HepG2 (cell line): ENCODE measurements at regions not wholly inside any gene's neighbourhood (a gene's known extent, or its start where the extent isn't known, plus 50 kb on each side); places are given as distances from the start of the nearest gene placed in this dataset.

Experiments
- CTCF ChIP-seq: sonication (generic); formaldehyde crosslinking; IDR thresholded peaks from 2 replicates; pipeline ENCODE4 v1.5.0; 2020; ENCODE audit warnings: mild to moderate bottlenecking, missing genetic modification reagents, moderate library complexity
- GABPA ChIP-seq, 2 experiments: IDR thresholded peaks; 2 replicates each; pipeline ENCODE4 v1.6.1; 2011 to 2016; ENCODE audit warnings: low read depth in 2 of 2, low read length in 1 of 2, missing biosample characterization in 1 of 2, missing genetic modification characterization in 1 of 2
- PRDM10 ChIP-seq: sonication (generic); formaldehyde crosslinking; IDR thresholded peaks from 2 replicates; pipeline ENCODE4 v1.4.0; 2020; ENCODE audit warnings: low read depth, missing genetic modification reagents
- THAP11 ChIP-seq: IDR thresholded peaks from 2 replicates; pipeline ENCODE4 v1.6.1; 2016; ENCODE audit warnings: missing biosample characterization, missing genetic modification reagents
- YY1 ChIP-seq: IDR thresholded peaks from 2 replicates; pipeline ENCODE4 v1.6.1; 2011; ENCODE audit warnings: low read length, low read depth, moderate library complexity, mild to moderate bottlenecking; ENCODE audit not compliant: insufficient read depth, insufficient replicate concordance
- ZBTB1 ChIP-seq: sonication (generic); formaldehyde crosslinking; IDR thresholded peaks from 2 replicates; pipeline ENCODE4 v1.4.0; 2020; ENCODE audit warnings: missing genetic modification reagents, borderline replicate concordance
- ZHX1 ChIP-seq: sonication (generic); formaldehyde crosslinking; IDR thresholded peaks from 2 replicates; pipeline ENCODE4 v1.8.1; 2022; ENCODE audit warnings: low read depth, mild to moderate bottlenecking, missing genetic modification reagents
- ZNF124 ChIP-seq: sonication (generic); formaldehyde crosslinking; IDR thresholded peaks from 2 replicates; pipeline ENCODE4 v1.4.0; 2020; ENCODE audit warnings: missing genetic modification reagents
- ZNF280B ChIP-seq: sonication (generic); formaldehyde crosslinking; IDR thresholded peaks from 2 replicates; pipeline ENCODE4 v1.5.0; 2020; ENCODE audit warnings: missing genetic modification reagents, mild to moderate bottlenecking, borderline replicate concordance
- ZNF652 ChIP-seq: IDR thresholded peaks from 2 replicates; pipeline ENCODE4 v1.6.1; 2016; ENCODE audit warnings: low read depth, borderline replicate concordance
- ZNF678 ChIP-seq: sonication (generic); formaldehyde crosslinking; IDR thresholded peaks from 2 replicates; pipeline ENCODE4 v1.4.0; 2020; ENCODE audit warnings: mild to moderate bottlenecking, missing genetic modification reagents
- ZNF788 ChIP-seq: sonication (generic); formaldehyde crosslinking; IDR thresholded peaks from 2 replicates; pipeline ENCODE4 v1.5.0; 2020; ENCODE audit warnings: mild to moderate bottlenecking, missing genetic modification reagents, borderline replicate concordance

- TF ChIP-seq ZNF124 (CRISPR knock-in tag): no peak
- no peak for TF ChIP-seq ZNF788 (CRISPR knock-in tag)
- TF ChIP-seq CTCF: no peak
- TF ChIP-seq ZNF280B (CRISPR knock-in tag): no peak
- TF ChIP-seq ZNF678 (CRISPR knock-in tag): no peak
- no peak for TF ChIP-seq PRDM10 (CRISPR knock-in tag)
- no peak for TF ChIP-seq ZBTB1 (CRISPR knock-in tag)
- no peak for TF ChIP-seq GABPA (IDR thresholded peaks at IDR 0.05; ENCODE audit: low read depth, low read length)
- no peak for TF ChIP-seq GABPA (CRISPR knock-in tag; IDR thresholded peaks at IDR 0.05; ENCODE audit: low read depth)
- no peak for TF ChIP-seq YY1
- TF ChIP-seq THAP11 (CRISPR knock-in tag): no peak
- no peak for TF ChIP-seq ZHX1 (CRISPR knock-in tag)
- no peak for TF ChIP-seq ZNF652
These were observed 443.7 kb downstream of the TYW1 start for GRCh38 chr7:67440321-67440720.
